Liver (tissue), 3 donors: ENCODE measurements at regions not wholly inside any gene's neighbourhood (a gene's known extent, or its start where the extent isn't known, plus 50 kb on each side); places are given as distances from the start of the nearest gene placed in this dataset.

Experiments
- ATF3 ChIP-seq: IDR thresholded peaks from 2 replicates; pipeline ENCODE4 v1.6.1; 2016; ENCODE audit warnings: antibody characterized with exemption
- CTCF ChIP-seq: fragments of 150-350 bp; IDR thresholded peaks from 2 replicates; pipeline ENCODE4 v1.5.1; 2017; ENCODE audit warnings: improper control_type of control experiment, low read depth, low read length; ENCODE audit not compliant: missing input control
- EGR1 ChIP-seq, 2 donors: IDR thresholded peaks; 2 replicates each; pipeline ENCODE4 v1.6.1; 2016 to 2018; ENCODE audit warnings: antibody characterized with exemption in 2 of 2, low read depth in 2 of 2
- GABPA ChIP-seq, 2 donors: IDR thresholded peaks in 1 of 2; conservative IDR thresholded peaks in 1 of 2; 2 replicates each; pipeline ENCODE4 v1.6.1; 2016; ENCODE audit warnings: antibody characterized with exemption in 2 of 2, mild to moderate bottlenecking in 1 of 2, moderate library complexity in 1 of 2
- HNF4A ChIP-seq, 2 donors: conservative IDR thresholded peaks; 2 replicates each; pipeline ENCODE4 v1.6.1; 2016; ENCODE audit warnings: antibody characterized with exemption in 2 of 2, mild to moderate bottlenecking in 2 of 2
- JUND ChIP-seq, 2 donors: IDR thresholded peaks; 2 replicates each; pipeline ENCODE4 v1.6.1; 2016; ENCODE audit warnings: antibody characterized with exemption in 2 of 2
- MAX ChIP-seq: IDR thresholded peaks from 2 replicates; pipeline ENCODE4 v1.6.1; 2016; ENCODE audit warnings: antibody characterized with exemption
- NR2F2 ChIP-seq: IDR thresholded peaks from 2 replicates; pipeline ENCODE4 v1.6.1; 2016; ENCODE audit warnings: antibody characterized with exemption
- REST ChIP-seq: IDR thresholded peaks from 2 replicates; pipeline ENCODE4 v1.6.1; 2016; ENCODE audit warnings: antibody characterized with exemption, mild to moderate bottlenecking
- RXRA ChIP-seq, 2 donors: IDR thresholded peaks; 2 replicates each; pipeline ENCODE4 v1.6.1; 2017 to 2018; ENCODE audit warnings: antibody characterized with exemption in 2 of 2, mild to moderate bottlenecking in 1 of 2
- SP1 ChIP-seq: IDR thresholded peaks from 2 replicates; pipeline ENCODE4 v1.6.1; 2018; ENCODE audit warnings: antibody characterized with exemption, mild to moderate bottlenecking
- TAF1 ChIP-seq: conservative IDR thresholded peaks from 2 replicates; pipeline ENCODE4 v1.6.1; 2016; ENCODE audit warnings: antibody characterized with exemption, mild to moderate bottlenecking
- YY1 ChIP-seq: IDR thresholded peaks from 2 replicates; pipeline ENCODE4 v1.6.1; 2016; ENCODE audit warnings: antibody characterized with exemption, mild to moderate bottlenecking
- donor health status: healthy.
- donor health status: healthy.

GRCh38 chr11:119525867-119526196 lies 102.9 kb upstream of the THY1 start:
- TF ChIP-seq MAX (no peak), CTCF (no peak), JUND (IDR thresholded peaks at IDR 0.05) (no peak), REST (no peak), GABPA (IDR thresholded peaks at IDR 0.05 in 1 of 2, conservative IDR thresholded peaks at IDR 0.05 in 1 of 2) (no peak), SP1 (no peak), EGR1 (IDR thresholded peaks at IDR 0.05; ENCODE audit: low read depth in 2 of 2) (no peak), TAF1 (no peak), NR2F2 (no peak), RXRA (IDR thresholded peaks at IDR 0.05) (no peak), YY1 (no peak), ATF3 (no peak), HNF4A (conservative IDR thresholded peaks at IDR 0.05) (no peak)
